ENCODE measurements at regions not wholly inside any gene's neighbourhood (a gene's known extent, or its start where the extent isn't known, plus 50 kb on each side); places are given as distances from the start of the nearest gene placed in this dataset.
A peak's percentile ranks its signal among the peaks of the same experiment; 100 is the strongest.

DNA sequence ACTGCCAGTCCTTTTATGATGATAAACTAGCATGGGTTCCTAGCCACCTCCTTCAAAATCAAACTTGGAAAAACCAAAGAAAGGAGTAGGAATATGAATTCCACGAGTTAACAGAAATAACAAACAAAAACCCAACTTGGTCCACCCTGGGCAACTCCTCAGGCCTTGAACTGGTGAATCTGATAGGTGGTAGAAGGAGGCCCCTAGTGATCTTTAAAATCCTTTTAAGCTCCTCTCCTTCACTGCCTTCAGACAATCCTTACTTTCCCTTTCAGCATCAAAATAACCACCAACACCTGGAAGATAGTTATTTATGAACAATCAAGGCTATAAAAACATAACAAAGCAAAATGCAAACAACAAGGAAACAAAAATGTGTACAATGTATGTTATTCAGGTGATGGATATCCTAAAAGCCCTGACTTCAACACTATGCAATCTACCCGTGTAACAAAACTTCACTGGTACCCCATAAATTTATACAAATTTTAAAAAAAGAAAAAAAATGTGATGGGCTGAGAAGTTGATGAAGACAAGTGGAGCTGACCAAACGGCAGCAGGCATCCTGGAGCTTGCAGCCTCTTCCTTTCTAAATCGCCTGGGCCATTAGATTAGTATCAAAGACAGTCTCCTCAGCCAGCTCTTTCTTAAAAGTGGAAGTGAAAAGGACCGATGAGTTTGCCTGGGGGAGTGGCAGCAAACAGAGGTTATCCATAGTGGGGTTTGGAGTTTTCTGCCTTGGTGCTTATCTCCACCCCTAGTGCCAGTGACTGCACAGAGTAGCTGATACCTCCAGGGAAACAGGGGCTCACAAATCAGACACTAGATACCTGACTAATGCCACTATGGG is 179.6 kb downstream of the TMA16 start:
- TF ChIP-seq, protein P1, sequence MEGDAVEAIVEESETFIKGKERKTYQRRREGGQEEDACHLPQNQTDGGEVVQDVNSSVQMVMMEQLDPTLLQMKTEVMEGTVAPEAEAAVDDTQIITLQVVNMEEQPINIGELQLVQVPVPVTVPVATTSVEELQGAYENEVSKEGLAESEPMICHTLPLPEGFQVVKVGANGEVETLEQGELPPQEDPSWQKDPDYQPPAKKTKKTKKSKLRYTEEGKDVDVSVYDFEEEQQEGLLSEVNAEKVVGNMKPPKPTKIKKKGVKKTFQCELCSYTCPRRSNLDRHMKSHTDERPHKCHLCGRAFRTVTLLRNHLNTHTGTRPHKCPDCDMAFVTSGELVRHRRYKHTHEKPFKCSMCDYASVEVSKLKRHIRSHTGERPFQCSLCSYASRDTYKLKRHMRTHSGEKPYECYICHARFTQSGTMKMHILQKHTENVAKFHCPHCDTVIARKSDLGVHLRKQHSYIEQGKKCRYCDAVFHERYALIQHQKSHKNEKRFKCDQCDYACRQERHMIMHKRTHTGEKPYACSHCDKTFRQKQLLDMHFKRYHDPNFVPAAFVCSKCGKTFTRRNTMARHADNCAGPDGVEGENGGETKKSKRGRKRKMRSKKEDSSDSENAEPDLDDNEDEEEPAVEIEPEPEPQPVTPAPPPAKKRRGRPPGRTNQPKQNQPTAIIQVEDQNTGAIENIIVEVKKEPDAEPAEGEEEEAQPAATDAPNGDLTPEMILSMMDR (conservative IDR thresholded peaks at IDR 0.05), result no peak
- H3K4me2 ChIP-seq (ENCODE audit: insufficient read depth, insufficient read length, low read length), result no peak overlapping the region
- no CpG with 5 or more reads among the region's 5 CpGs for WGBS (ENCODE audit: extremely low coverage, insufficient read length, low lambda C conversion rate)
- H3K56ac ChIP-seq (ENCODE audit: insufficient read length, low read depth, low read length), result no peak overlapping the region
- H4K20me1 ChIP-seq (ENCODE audit: control insufficient read depth, insufficient read depth, insufficient read length), result no peaks in the 10 kb centered on the region
- no peak overlapping the region for H3T11ph ChIP-seq (ENCODE audit: low read length)
- no peak overlapping the region for H3K23ac ChIP-seq (ENCODE audit: insufficient read length, low read depth, low read length)
- H2BK20ac ChIP-seq (ENCODE audit: low read depth, low read length, poor library complexity, severe bottlenecking), result no peak overlapping the region
- H3K9me3 ChIP-seq (ENCODE audit: control insufficient read depth, low read depth, low read length), result no peaks in the 10 kb centered on the region
- no peak overlapping the region for H2AK5ac ChIP-seq (ENCODE audit: insufficient read length, low read length)
- no peak overlapping the region for H3K18ac ChIP-seq (ENCODE audit: insufficient read length, low read depth, low read length)
- no peak overlapping the region for H3K14ac ChIP-seq (ENCODE audit: insufficient read depth, low read length)
- no peaks in the 10 kb centered on the region for H3K4me1 ChIP-seq (ENCODE audit: insufficient read depth, low read length)
- Mint-ChIP-seq H3K36me3 (ENCODE audit: insufficient read depth in 1 of 3, low read depth in 3 of 3) (peaks cover 0 to 5% (median 3%) of the 10 kb centered on the region in 3 experiments; a peak in 4 of 7 replicates), H3K4me1 (no peaks in the 10 kb centered on the region), H3K27ac (peak overlapping the region in 1 of 3 experiments; percentile 8; a peak in 2 of 7 replicates), H3K27me3 (ENCODE audit: low read depth) (no peaks in the 10 kb centered on the region), H3K4me3 (no peak overlapping the region), H3K9me3 (peaks cover 4 to 5% of the 10 kb centered on the region in 2 experiments)
- no peak overlapping the region for H2BK15ac ChIP-seq (ENCODE audit: low read depth, low read length)
- H3K4ac ChIP-seq (ENCODE audit: low read depth, low read length), result no peak overlapping the region
- H3K27ac ChIP-seq (ENCODE audit: insufficient read length, low read depth, low read length), result no peak overlapping the region
- H4K5ac ChIP-seq (ENCODE audit: insufficient read length, low read depth, low read length), result no peak overlapping the region
- H2AFZ ChIP-seq (ENCODE audit: low read length), result no peak overlapping the region
- H2BK5ac ChIP-seq (ENCODE audit: insufficient read length, low read length), result no peak overlapping the region
- no peak overlapping the region for H2BK120ac ChIP-seq (ENCODE audit: low read depth, low read length, poor library complexity, severe bottlenecking)
- H3K27me3 ChIP-seq (ENCODE audit: insufficient read depth, low read length), result no peaks in the 10 kb centered on the region
- H3K79me1 ChIP-seq (ENCODE audit: insufficient read depth, low read depth, low read length, poor library complexity, severe bottlenecking), result no peaks in the 10 kb centered on the region
- no peaks in the 10 kb centered on the region for H3K23me2 ChIP-seq (ENCODE audit: insufficient read length, low read depth, low read length, poor library complexity, severe bottlenecking)
- H3K79me2 ChIP-seq (ENCODE audit: insufficient read depth, low read length), result no peaks in the 10 kb centered on the region
- no peak for DNase-seq
- no peak overlapping the region for H3K9ac ChIP-seq (ENCODE audit: extremely low read depth, insufficient read length, low read length)
- H4K8ac ChIP-seq (replicated peaks; ENCODE audit: insufficient read length, low read depth, low read length), result no peak overlapping the region
- H4K91ac ChIP-seq (ENCODE audit: insufficient read length, low read depth, low read length), result no peak overlapping the region
- H2BK12ac ChIP-seq (ENCODE audit: insufficient read length, low read depth, low read length), result no peak overlapping the region
